ENCODE measurements at regions not wholly inside any gene's neighbourhood (a gene's known extent, or its start where the extent isn't known, plus 50 kb on each side); places are given as distances from the start of the nearest gene placed in this dataset.

- peak overlapping the region; percentile 69 for H3K27ac ChIP-seq (ENCODE audit: low read length)
- H3K36me3 ChIP-seq (ENCODE audit: insufficient read depth, low read length) = no peaks in the 10 kb centered on the region
- no peaks in the 10 kb centered on the region for H3K79me2 ChIP-seq (ENCODE audit: insufficient read depth, low read length)
- H3K27me3 ChIP-seq (ENCODE audit: insufficient read depth, low read length, poor library complexity) = no peaks in the 10 kb centered on the region
- no peak overlapping the region for H3K9ac ChIP-seq (ENCODE audit: low read depth, low read length)
- H3K9me3 ChIP-seq (ENCODE audit: insufficient read depth, low read length, severe bottlenecking) = no peaks in the 10 kb centered on the region
- H4K20me1 ChIP-seq (ENCODE audit: insufficient read depth, low read length) = no peaks in the 10 kb centered on the region
- no peak overlapping the region for H3K4me3 ChIP-seq (ENCODE audit: low read depth in 1 of 2, low read length in 2 of 2)
- no peak for ATAC-seq (ENCODE audit: insufficient read depth, low read depth)
- H2AFZ ChIP-seq (ENCODE audit: low read depth, low read length) = 0 out of 2 replicates have a peak overlapping the region, but pooled peaks have one; percentile 13
- no peak for DNase-seq
- no peak for TF ChIP-seq EZH2 (IDR thresholded peaks at IDR 0.05; ENCODE audit: borderline replicate concordance, low read depth, low read length, severe bottlenecking)
- H3K4me2 ChIP-seq (ENCODE audit: insufficient read depth, low read length) = no peak overlapping the region
- H3K4me1 ChIP-seq (ENCODE audit: insufficient read depth, low read length) = peaks cover 46% of the 10 kb centered on the region
These were observed 66.2 kb upstream of the SSBP2 start for GRCh38 chr5:81817086-81817485.

- no peaks in the 10 kb centered on the region for H3K27me3 ChIP-seq (ENCODE audit: insufficient read depth, low read length, poor library complexity)
- H3K27ac ChIP-seq (ENCODE audit: low read length) = no peak overlapping the region
- no peak overlapping the region for H3K4me3 ChIP-seq (ENCODE audit: low read depth in 1 of 2, low read length in 2 of 2)
- DNase-seq = no peak
- no peak overlapping the region for H3K9ac ChIP-seq (ENCODE audit: low read depth, low read length)
- H2AFZ ChIP-seq (ENCODE audit: low read depth, low read length) = no peak overlapping the region
- ATAC-seq (ENCODE audit: insufficient read depth, low read depth) = no peak
- no peaks in the 10 kb centered on the region for H4K20me1 ChIP-seq (ENCODE audit: insufficient read depth, low read length)
- H3K4me2 ChIP-seq (ENCODE audit: insufficient read depth, low read length) = no peak overlapping the region
- peaks cover 40% of the 10 kb centered on the region for H3K4me1 ChIP-seq (ENCODE audit: insufficient read depth, low read length)
- H3K79me2 ChIP-seq (ENCODE audit: insufficient read depth, low read length) = no peaks in the 10 kb centered on the region
- H3K9me3 ChIP-seq (ENCODE audit: insufficient read depth, low read length, severe bottlenecking) = no peaks in the 10 kb centered on the region
- TF ChIP-seq EZH2 (IDR thresholded peaks at IDR 0.05; ENCODE audit: borderline replicate concordance, low read depth, low read length, severe bottlenecking) = no peak
- TF ChIP-seq CTCF (IDR thresholded peaks at IDR 0.05; ENCODE audit: borderline replicate concordance, extremely low read depth, low read length, poor library complexity, severe bottlenecking) = no peak
- H3K36me3 ChIP-seq (ENCODE audit: insufficient read depth, low read length) = no peaks in the 10 kb centered on the region
These were observed 64.4 kb upstream of the SSBP2 start for GRCh38 chr5:81815321-81815720.

GRCh38 chr5:81808106-81808505 lies 57.2 kb upstream of the SSBP2 start:
- DNase-seq (no peak), ATAC-seq (ENCODE audit: insufficient read depth, low read depth) (no peak)
- no peaks in the 10 kb centered on the region for H3K9me3 ChIP-seq (ENCODE audit: insufficient read depth, low read length, severe bottlenecking)
- no peak overlapping the region for H2AFZ ChIP-seq (ENCODE audit: low read depth, low read length)
- no peak overlapping the region for H3K9ac ChIP-seq (ENCODE audit: low read depth, low read length)
- no peaks in the 10 kb centered on the region for H3K36me3 ChIP-seq (ENCODE audit: insufficient read depth, low read length)
- H3K4me2 ChIP-seq (ENCODE audit: insufficient read depth, low read length) = no peak overlapping the region
- no peaks in the 10 kb centered on the region for H3K27me3 ChIP-seq (ENCODE audit: insufficient read depth, low read length, poor library complexity)
- H3K4me3 ChIP-seq (ENCODE audit: low read depth in 1 of 2, low read length in 2 of 2) = no peak overlapping the region
- H3K27ac ChIP-seq (ENCODE audit: low read length) = no peak overlapping the region
- H3K79me2 ChIP-seq (ENCODE audit: insufficient read depth, low read length) = no peaks in the 10 kb centered on the region
- no peaks in the 10 kb centered on the region for H4K20me1 ChIP-seq (ENCODE audit: insufficient read depth, low read length)
- TF ChIP-seq CTCF (IDR thresholded peaks at IDR 0.05; ENCODE audit: borderline replicate concordance, extremely low read depth, low read length, poor library complexity, severe bottlenecking) = no peak
- no peak for TF ChIP-seq EZH2 (IDR thresholded peaks at IDR 0.05; ENCODE audit: borderline replicate concordance, low read depth, low read length, severe bottlenecking)
- H3K4me1 ChIP-seq (ENCODE audit: insufficient read depth, low read length) = no peaks in the 10 kb centered on the region

GRCh38 chr5:81805086-81805485 lies 54.2 kb upstream of the SSBP2 start:
- no peaks in the 10 kb centered on the region for H3K4me1 ChIP-seq (ENCODE audit: insufficient read depth, low read length)
- ATAC-seq (ENCODE audit: insufficient read depth, low read depth) (no peak), DNase-seq (no peak)
- no peak overlapping the region for H3K27ac ChIP-seq (ENCODE audit: low read length)
- H3K4me2 ChIP-seq (ENCODE audit: insufficient read depth, low read length) = no peak overlapping the region
- no peaks in the 10 kb centered on the region for H3K36me3 ChIP-seq (ENCODE audit: insufficient read depth, low read length)
- H2AFZ ChIP-seq (ENCODE audit: low read depth, low read length) = no peak overlapping the region
- no peaks in the 10 kb centered on the region for H4K20me1 ChIP-seq (ENCODE audit: insufficient read depth, low read length)
- H3K9me3 ChIP-seq (ENCODE audit: insufficient read depth, low read length, severe bottlenecking) = no peaks in the 10 kb centered on the region
- no peak overlapping the region for H3K9ac ChIP-seq (ENCODE audit: low read depth, low read length)
- H3K27me3 ChIP-seq (ENCODE audit: insufficient read depth, low read length, poor library complexity) = no peaks in the 10 kb centered on the region
- H3K4me3 ChIP-seq (ENCODE audit: low read depth in 1 of 2, low read length in 2 of 2) = no peak overlapping the region
- H3K79me2 ChIP-seq (ENCODE audit: insufficient read depth, low read length) = no peaks in the 10 kb centered on the region
- TF ChIP-seq CTCF (IDR thresholded peaks at IDR 0.05; ENCODE audit: borderline replicate concordance, extremely low read depth, low read length, poor library complexity, severe bottlenecking) (no peak), EZH2 (IDR thresholded peaks at IDR 0.05; ENCODE audit: borderline replicate concordance, low read depth, low read length, severe bottlenecking) (no peak)
